Parathyroid adenoma (tissue), 2 donors: ENCODE measurements at regions not wholly inside any gene's neighbourhood (a gene's known extent, or its start where the extent isn't known, plus 50 kb on each side); places are given as distances from the start of the nearest gene placed in this dataset.

ENCODE experiments used
- H2AFZ ChIP-seq: fragments of 300-600 bp; sonication (generic); one replicate; pipeline ENCODE4 v1.7.0; 2017; ENCODE audit warnings: antibody characterized with exemption, mild to moderate bottlenecking
- H3K27ac ChIP-seq: fragments of 300-600 bp; sonication (generic); one replicate; pipeline ENCODE4 v1.7.0; 2017
- H3K27me3 ChIP-seq: fragments of 300-600 bp; sonication (generic); one replicate; pipeline ENCODE4 v1.7.0; 2017; ENCODE audit warnings: low read length; ENCODE audit not compliant: control insufficient read depth, insufficient read depth
- H3K36me3 ChIP-seq: fragments of 300-600 bp; sonication (generic); one replicate; pipeline ENCODE4 v1.7.0; 2017; ENCODE audit warnings: low read length; ENCODE audit not compliant: control insufficient read depth, insufficient read depth
- H3K4me1 ChIP-seq: fragments of 300-600 bp; sonication (generic); one replicate; pipeline ENCODE4 v1.7.0; 2017; ENCODE audit warnings: control low read depth
- H3K4me2 ChIP-seq: fragments of 300-600 bp; sonication (generic); one replicate; pipeline ENCODE4 v1.7.0; 2017; ENCODE audit warnings: low read length
- H3K4me3 ChIP-seq: fragments of 300-600 bp; sonication (generic); one replicate; pipeline ENCODE4 v1.7.0; 2017; ENCODE audit warnings: low read depth, low read length
- H3K79me2 ChIP-seq: fragments of 300-600 bp; sonication (generic); one replicate; pipeline ENCODE4 v1.7.0; 2017; ENCODE audit warnings: control low read depth
- H3K9ac ChIP-seq: fragments of 300-600 bp; sonication (generic); one replicate; pipeline ENCODE4 v1.7.0; 2017; ENCODE audit warnings: mild to moderate bottlenecking
- H3K9me3 ChIP-seq: fragments of 300-600 bp; sonication (generic); one replicate; pipeline ENCODE4 v1.7.0; 2017; ENCODE audit warnings: low read length; ENCODE audit not compliant: control insufficient read depth
- CTCF ChIP-seq: fragments of 300-600 bp; sonication (generic); IDR thresholded peaks from one replicate; pipeline ENCODE4 v1.7.0; 2017; ENCODE audit warnings: antibody characterized with exemption, mild to moderate bottlenecking
- donor health status: primary hyperparathyroidism.

GRCh38 chr3:5576277-5577011 is 388.9 kb downstream of the EDEM1 start:
- no peak overlapping the region for H3K27ac ChIP-seq
- H3K4me2 ChIP-seq = no peak overlapping the region
- H3K36me3 ChIP-seq = no peaks in the 10 kb centered on the region
- no peak overlapping the region for H3K4me3 ChIP-seq
- H3K9ac ChIP-seq = no peak overlapping the region
- no peak for TF ChIP-seq CTCF
- no peak overlapping the region for H2AFZ ChIP-seq
- no peaks in the 10 kb centered on the region for H3K79me2 ChIP-seq
- H3K9me3 ChIP-seq = no peaks in the 10 kb centered on the region
- H3K27me3 ChIP-seq = no peaks in the 10 kb centered on the region
- H3K4me1 ChIP-seq = no peaks in the 10 kb centered on the region

DNA sequence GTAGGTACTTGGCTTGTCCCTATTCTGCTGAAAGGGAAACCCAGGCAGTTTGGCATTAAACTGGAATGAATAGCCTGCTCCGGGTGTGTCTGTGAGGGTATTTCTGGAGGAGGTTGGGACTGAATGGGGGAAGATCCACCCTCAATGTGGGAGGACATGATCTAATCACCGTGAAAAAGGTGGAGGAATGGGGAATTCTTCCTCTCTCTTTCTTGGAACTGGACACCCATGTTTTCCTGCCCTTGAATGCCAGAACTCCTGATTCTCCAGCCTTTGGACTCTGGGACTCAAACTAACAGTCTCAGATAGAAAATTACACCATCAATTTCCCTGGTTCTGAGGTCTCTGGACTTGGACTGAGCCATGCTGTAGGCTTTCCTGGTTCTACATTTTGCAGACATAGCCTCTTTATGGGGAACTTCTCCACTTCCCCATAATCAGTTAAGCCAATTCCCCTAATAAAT is 391.7 kb downstream of the EDEM1 start:
- no peak overlapping the region for H3K4me3 ChIP-seq
- H3K27me3 ChIP-seq = no peaks in the 10 kb centered on the region
- H2AFZ ChIP-seq = no peak overlapping the region
- no peak overlapping the region for H3K9ac ChIP-seq
- H3K4me1 ChIP-seq = no peaks in the 10 kb centered on the region
- no peaks in the 10 kb centered on the region for H3K9me3 ChIP-seq
- no peaks in the 10 kb centered on the region for H3K36me3 ChIP-seq
- no peak overlapping the region for H3K27ac ChIP-seq
- H3K79me2 ChIP-seq = no peaks in the 10 kb centered on the region
- no peak for TF ChIP-seq CTCF
- H3K4me2 ChIP-seq = no peak overlapping the region

DNA sequence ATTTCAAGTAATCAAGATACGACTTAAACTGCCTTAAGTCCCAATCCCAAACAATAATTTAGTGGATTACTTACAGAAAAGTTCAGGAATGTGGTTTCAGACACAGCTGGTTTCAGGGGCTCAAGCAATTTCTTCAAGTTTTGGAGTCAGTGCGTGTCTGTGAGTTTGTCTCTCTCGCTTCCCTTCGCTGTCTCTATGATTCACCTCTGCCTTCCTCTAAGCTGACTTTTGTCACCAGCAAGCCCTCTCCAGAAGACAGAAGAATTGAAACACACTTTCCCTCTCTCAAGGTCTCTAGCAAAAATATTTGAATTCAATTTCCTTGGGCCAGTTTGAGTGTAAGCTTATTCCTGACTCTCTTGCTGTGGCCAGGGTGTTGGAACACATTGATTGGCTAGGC is 392.4 kb downstream of the EDEM1 start:
- H3K9ac ChIP-seq = no peak overlapping the region
- no peak overlapping the region for H3K4me2 ChIP-seq
- H3K27ac ChIP-seq = no peak overlapping the region
- no peak overlapping the region for H3K4me3 ChIP-seq
- H3K9me3 ChIP-seq = no peaks in the 10 kb centered on the region
- H2AFZ ChIP-seq = no peak overlapping the region
- no peaks in the 10 kb centered on the region for H3K79me2 ChIP-seq
- no peaks in the 10 kb centered on the region for H3K4me1 ChIP-seq
- no peaks in the 10 kb centered on the region for H3K36me3 ChIP-seq
- TF ChIP-seq CTCF = no peak
- H3K27me3 ChIP-seq = no peaks in the 10 kb centered on the region

GRCh38 chr3:5580826-5581225 is 393.3 kb downstream of the EDEM1 start:
- Histone ChIP-seq H3K27me3 (no peaks in the 10 kb centered on the region), H3K79me2 (no peaks in the 10 kb centered on the region), H3K4me2 (no peak overlapping the region), H3K36me3 (no peaks in the 10 kb centered on the region), H3K27ac (no peak overlapping the region), H3K4me1 (no peaks in the 10 kb centered on the region), H2AFZ (no peak overlapping the region), H3K9me3 (no peaks in the 10 kb centered on the region), H3K4me3 (no peak overlapping the region), H3K9ac (no peak overlapping the region)
- no peak for TF ChIP-seq CTCF

DNA sequence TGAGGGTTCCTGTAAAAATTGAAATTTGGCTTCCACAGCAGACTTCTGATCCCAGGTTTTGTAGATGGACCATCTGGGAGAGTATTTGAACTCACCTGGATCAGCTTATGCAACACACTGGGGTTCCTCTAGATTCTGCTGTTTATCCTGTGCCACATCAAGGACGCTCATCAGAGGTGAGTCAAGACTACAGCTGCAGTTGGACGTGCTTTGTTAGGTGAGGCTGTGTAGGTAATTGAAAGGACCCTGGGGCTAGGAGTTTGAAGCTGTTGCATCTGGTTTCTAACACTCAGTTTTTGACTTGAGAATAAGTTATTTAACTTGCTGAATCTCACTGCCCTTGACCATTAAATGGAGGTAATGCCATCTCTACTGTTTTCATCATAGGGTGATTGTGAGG is 394.2 kb downstream of the EDEM1 start:
- no peaks in the 10 kb centered on the region for H3K79me2 ChIP-seq
- no peak for TF ChIP-seq CTCF
- no peaks in the 10 kb centered on the region for H3K36me3 ChIP-seq
- no peaks in the 10 kb centered on the region for H3K4me1 ChIP-seq
- no peak overlapping the region for H3K4me3 ChIP-seq
- H3K27ac ChIP-seq = no peak overlapping the region
- no peaks in the 10 kb centered on the region for H3K27me3 ChIP-seq
- H3K4me2 ChIP-seq = no peak overlapping the region
- no peaks in the 10 kb centered on the region for H3K9me3 ChIP-seq
- H3K9ac ChIP-seq = no peak overlapping the region
- H2AFZ ChIP-seq = no peak overlapping the region
